Rectal smooth muscle tissue (tissue), 1 donor: ENCODE measurements at regions not wholly inside any gene's neighbourhood (a gene's known extent, or its start where the extent isn't known, plus 50 kb on each side); places are given as distances from the start of the nearest gene placed in this dataset.
"Not testable (repeated sequence)": the region's sequence is repeated elsewhere in the genome, so short reads cannot be mapped to it uniquely, and the experiment has no call there.

ENCODE experiments used
- H3K27ac ChIP-seq: one replicate; pipeline ENCODE4 v1.7.0; 2013; ENCODE audit warnings: low read depth, low read length, inconsistent platforms
- H3K27me3 ChIP-seq: one replicate; pipeline ENCODE4 v1.7.0; 2013; ENCODE audit warnings: low read length; ENCODE audit not compliant: control insufficient read depth, insufficient read depth
- H3K36me3 ChIP-seq: one replicate; pipeline ENCODE4 v1.7.0; 2013; ENCODE audit warnings: low read length; ENCODE audit not compliant: control insufficient read depth, insufficient read depth
- H3K4me1 ChIP-seq: one replicate; pipeline ENCODE4 v1.7.0; 2013; ENCODE audit warnings: low read length; ENCODE audit not compliant: control insufficient read depth, insufficient read depth
- H3K4me3 ChIP-seq: one replicate; pipeline ENCODE4 v1.7.0; 2013; ENCODE audit warnings: low read length
- H3K9ac ChIP-seq: one replicate; pipeline ENCODE4 v1.7.0; 2013; ENCODE audit warnings: low read length

GRCh38 chrX:40391662-40392061 is 189.1 kb upstream of the ATP6AP2 start:
- H3K27me3 ChIP-seq = peaks cover 4% of the 10 kb centered on the region
- no peak overlapping the region for H3K27ac ChIP-seq
- H3K36me3 ChIP-seq = no peaks in the 10 kb centered on the region
- no peaks in the 10 kb centered on the region for H3K4me1 ChIP-seq
- H3K9ac ChIP-seq = no peak overlapping the region
- H3K4me3 ChIP-seq = no peak overlapping the region

- Histone ChIP-seq H3K27ac (no peak overlapping the region), H3K27me3 (no peaks in the 10 kb centered on the region), H3K4me3 (no peak overlapping the region), H3K36me3 (no peaks in the 10 kb centered on the region), H3K9ac (no peak overlapping the region), H3K4me1 (no peaks in the 10 kb centered on the region)
Measured at GRCh38 chrX:40389555-40389954, 191.2 kb upstream of the ATP6AP2 start.

GRCh38 chrX:40388441-40388840 is 192.3 kb upstream of the ATP6AP2 start:
- Histone ChIP-seq H3K4me3 (no peak overlapping the region), H3K36me3 (no peaks in the 10 kb centered on the region), H3K9ac (no peak overlapping the region), H3K4me1 (no peaks in the 10 kb centered on the region), H3K27ac (no peak overlapping the region), H3K27me3 (peaks cover under 1% of the 10 kb centered on the region)

- H3K4me3 ChIP-seq, H3K27ac ChIP-seq, H3K9ac ChIP-seq, H3K36me3 ChIP-seq, H3K27me3 ChIP-seq, H3K4me1 ChIP-seq: not testable (repeated sequence)
Measured at GRCh38 chrX:40387869-40388268, 192.9 kb upstream of the ATP6AP2 start.

GRCh38 chrX:40387311-40387710 is 193.5 kb upstream of the ATP6AP2 start:
- H3K36me3 ChIP-seq, H3K27ac ChIP-seq, H3K4me3 ChIP-seq, H3K27me3 ChIP-seq, H3K4me1 ChIP-seq, H3K9ac ChIP-seq: not testable (repeated sequence)

GRCh38 chrX:40385682-40386081 is 195.1 kb upstream of the ATP6AP2 start:
- Histone ChIP-seq H3K4me1 (no peaks in the 10 kb centered on the region), H3K27me3 (peaks cover 4% of the 10 kb centered on the region), H3K27ac (no peak overlapping the region), H3K36me3 (no peaks in the 10 kb centered on the region), H3K9ac (no peak overlapping the region), H3K4me3 (no peak overlapping the region)

- H3K27ac ChIP-seq = no peak overlapping the region
Measured at GRCh38 chrX:40385256-40385655, 195.5 kb upstream of the ATP6AP2 start.

GRCh38 chrX:40383969-40384368 is 196.8 kb upstream of the ATP6AP2 start:
- Histone ChIP-seq H3K27ac (no peak overlapping the region), H3K36me3 (no peaks in the 10 kb centered on the region), H3K9ac (no peak overlapping the region), H3K27me3 (peaks cover 4% of the 10 kb centered on the region), H3K4me1 (no peaks in the 10 kb centered on the region), H3K4me3 (no peak overlapping the region)

More at GRCh38 chrX:40385256-40385655, 195.5 kb upstream of the ATP6AP2 start:
- Histone ChIP-seq H3K9ac (no peak overlapping the region), H3K4me3 (no peak overlapping the region), H3K4me1 (no peaks in the 10 kb centered on the region), H3K27me3 (peaks cover 4% of the 10 kb centered on the region), H3K36me3 (no peaks in the 10 kb centered on the region)

GRCh38 chrX:40383360-40383759 is 197.4 kb upstream of the ATP6AP2 start:
- Histone ChIP-seq H3K4me3 (no peak overlapping the region), H3K27me3 (peaks cover 4% of the 10 kb centered on the region), H3K9ac (no peak overlapping the region), H3K4me1 (no peaks in the 10 kb centered on the region), H3K36me3 (no peaks in the 10 kb centered on the region), H3K27ac (no peak overlapping the region)

GRCh38 chrX:40380655-40381488 is 199.9 kb upstream of the ATP6AP2 start:
- no peak overlapping the region for H3K4me3 ChIP-seq
- H3K27ac ChIP-seq = no peak overlapping the region
- H3K9ac ChIP-seq = no peak overlapping the region
- no peaks in the 10 kb centered on the region for H3K36me3 ChIP-seq
- no peaks in the 10 kb centered on the region for H3K4me1 ChIP-seq
- peaks cover 4% of the 10 kb centered on the region for H3K27me3 ChIP-seq

- no peak overlapping the region for H3K27ac ChIP-seq
- H3K36me3 ChIP-seq = no peaks in the 10 kb centered on the region
- no peak overlapping the region for H3K4me3 ChIP-seq
- no peak overlapping the region for H3K9ac ChIP-seq
- H3K4me1 ChIP-seq = no peaks in the 10 kb centered on the region
- H3K27me3 ChIP-seq = peaks cover 2% of the 10 kb centered on the region
Measured at GRCh38 chrX:40377684-40378083, 203.1 kb upstream of the ATP6AP2 start.

GRCh38 chrX:40374486-40374885 is 206.3 kb upstream of the ATP6AP2 start:
- Histone ChIP-seq H3K27me3 (peaks cover 2% of the 10 kb centered on the region), H3K36me3 (no peaks in the 10 kb centered on the region), H3K4me1 (no peaks in the 10 kb centered on the region), H3K27ac (no peak overlapping the region), H3K9ac (no peak overlapping the region), H3K4me3 (no peak overlapping the region)

GRCh38 chrX:40373641-40374040 is 207.1 kb upstream of the ATP6AP2 start:
- H3K4me3 ChIP-seq = no peak overlapping the region
- H3K27ac ChIP-seq = no peak overlapping the region
- H3K9ac ChIP-seq = no peak overlapping the region
- peaks cover 4% of the 10 kb centered on the region for H3K27me3 ChIP-seq
- no peaks in the 10 kb centered on the region for H3K36me3 ChIP-seq
- no peaks in the 10 kb centered on the region for H3K4me1 ChIP-seq
